Smooth muscle cell (in vitro differentiated cells): ENCODE measurements at regions not wholly inside any gene's neighbourhood (a gene's known extent, or its start where the extent isn't known, plus 50 kb on each side); places are given as distances from the start of the nearest gene placed in this dataset.

Experiments used
- DNase-seq: peaks from one replicate; lab custom pipeline; 2025; ENCODE audit not compliant: unreplicated experiment; lab: John Stamatoyannopoulos, UW
- H2AFZ ChIP-seq: fragments of 200-600 bp; sonication (generic); 2 replicates; pipeline ENCODE4 v1.6.0; 2016; ENCODE audit warnings: antibody characterized with exemption, low read depth, mild to moderate bottlenecking
- H3F3A ChIP-seq: fragments of 200-600 bp; sonication (generic); 2 replicates; pipeline ENCODE4 v1.6.0; 2017; ENCODE audit warnings: antibody characterized with exemption, low read depth
- H3K27ac ChIP-seq: fragments of 200-600 bp; sonication (generic); 2 replicates; pipeline ENCODE4 v1.5.1; 2016; ENCODE audit warnings: low read depth, mild to moderate bottlenecking
- H3K27me3 ChIP-seq: fragments of 200-600 bp; sonication (generic); 2 replicates; pipeline ENCODE4 v1.6.1; 2016; ENCODE audit warnings: low read depth, mild to moderate bottlenecking
- H3K36me3 ChIP-seq: fragments of 200-600 bp; sonication (generic); 2 replicates; pipeline ENCODE4 v1.5.1; 2016; ENCODE audit warnings: low read depth
- H3K4me1 ChIP-seq: fragments of 200-600 bp; sonication (generic); 2 replicates; pipeline ENCODE4 v1.5.1; 2016; ENCODE audit warnings: low read depth
- H3K4me2 ChIP-seq: fragments of 200-600 bp; sonication (generic); 2 replicates; pipeline ENCODE4 v1.6.0; 2016; ENCODE audit warnings: mild to moderate bottlenecking
- H3K4me3 ChIP-seq: fragments of 200-600 bp; sonication (generic); 2 replicates; pipeline ENCODE4 v1.5.1; 2016; ENCODE audit warnings: mild to moderate bottlenecking
- H3K79me2 ChIP-seq: fragments of 200-600 bp; sonication (generic); 2 replicates; pipeline ENCODE4 v1.6.0; 2016; ENCODE audit warnings: low read depth, mild to moderate bottlenecking
- H3K9ac ChIP-seq: fragments of 200-600 bp; sonication (generic); 2 replicates; pipeline ENCODE4 v1.6.0; 2016; ENCODE audit warnings: low read depth
- H3K9me3 ChIP-seq: fragments of 200-600 bp; sonication (generic); replicated peaks from 2 replicates; pipeline ENCODE4 v1.5.1; 2016; ENCODE audit warnings: low read depth
- H4K20me1 ChIP-seq: fragments of 200-600 bp; sonication (generic); 2 replicates; pipeline ENCODE4 v1.6.0; 2016; ENCODE audit warnings: low read depth
- CTCF ChIP-seq: fragments of 200-600 bp; sonication (generic); IDR thresholded peaks from 2 replicates; pipeline ENCODE4 v1.5.1; 2017; ENCODE audit warnings: borderline replicate concordance, mild to moderate bottlenecking, antibody characterized with exemption; ENCODE audit not compliant: insufficient read depth, poor library complexity, severe bottlenecking
- WGBS: methylation state at CpG from one replicate; pipeline ENCODE4 v1.1.7; 2016; ENCODE audit warnings: low lambda C conversion rate; 5-methylcytosine and 5-hydroxymethylcytosine counted together

- DNase-seq, result no peak
- Histone ChIP-seq H4K20me1 (no peaks in the 10 kb centered on the region), H3K27ac (no peak overlapping the region), H3K27me3 (no peaks in the 10 kb centered on the region), H3K4me1 (no peaks in the 10 kb centered on the region), H3K79me2 (no peaks in the 10 kb centered on the region), H3K36me3 (no peaks in the 10 kb centered on the region), H3K9ac (no peak overlapping the region), H3F3A (no peaks in the 10 kb centered on the region), H2AFZ (no peak overlapping the region), H3K4me2 (no peak overlapping the region), H3K9me3 (no peaks in the 10 kb centered on the region), H3K4me3 (no peak overlapping the region)
- TF ChIP-seq CTCF, result no peak
- 35% methylated on average over 2 of the region's 2 CpGs for WGBS
These were observed 1474.1 kb upstream of the SLC39A10 start for GRCh38 chr2:194182888-194183287.

- H3K9ac ChIP-seq, result no peak overlapping the region
- H3K4me2 ChIP-seq, result no peak overlapping the region
- no peaks in the 10 kb centered on the region for H3K27me3 ChIP-seq
- no peak for TF ChIP-seq CTCF
- no peaks in the 10 kb centered on the region for H3F3A ChIP-seq
- H2AFZ ChIP-seq, result no peak overlapping the region
- no peaks in the 10 kb centered on the region for H3K79me2 ChIP-seq
- H3K4me3 ChIP-seq, result no peak overlapping the region
- DNase-seq, result no peak
- H3K4me1 ChIP-seq, result no peaks in the 10 kb centered on the region
- no peaks in the 10 kb centered on the region for H4K20me1 ChIP-seq
- 98% methylated on average over 16 of the region's 22 CpGs for WGBS
- H3K9me3 ChIP-seq, result no peaks in the 10 kb centered on the region
- H3K27ac ChIP-seq, result no peak overlapping the region
- H3K36me3 ChIP-seq, result no peaks in the 10 kb centered on the region
These were observed 1480.9 kb upstream of the SLC39A10 start for GRCh38 chr2:194176134-194176533.

- Histone ChIP-seq H2AFZ (no peak overlapping the region), H3K36me3 (no peaks in the 10 kb centered on the region), H3K4me1 (no peaks in the 10 kb centered on the region), H3K9ac (no peak overlapping the region), H3K9me3 (no peaks in the 10 kb centered on the region), H3K4me3 (no peak overlapping the region), H3K27ac (no peak overlapping the region), H4K20me1 (no peaks in the 10 kb centered on the region), H3F3A (no peaks in the 10 kb centered on the region), H3K79me2 (no peaks in the 10 kb centered on the region), H3K4me2 (no peak overlapping the region), H3K27me3 (no peaks in the 10 kb centered on the region)
- TF ChIP-seq CTCF, result peak; percentile 59
- no peak for DNase-seq
- 43% methylated on average over 2 of the region's 2 CpGs for WGBS
These were observed 1490.2 kb upstream of the SLC39A10 start for GRCh38 chr2:194166818-194167217.

GRCh38 chr2:194155431-194155830 lies 1501.6 kb upstream of the SLC39A10 start:
- WGBS, result 84% methylated on average over 4 of the region's 4 CpGs
- no peaks in the 10 kb centered on the region for H3K79me2 ChIP-seq
- no peaks in the 10 kb centered on the region for H3K27me3 ChIP-seq
- H3K9me3 ChIP-seq, result peaks cover 6% of the 10 kb centered on the region
- no peak overlapping the region for H2AFZ ChIP-seq
- no peak overlapping the region for H3K4me3 ChIP-seq
- no peaks in the 10 kb centered on the region for H4K20me1 ChIP-seq
- H3K9ac ChIP-seq, result no peak overlapping the region
- TF ChIP-seq CTCF, result no peak
- H3K27ac ChIP-seq, result no peak overlapping the region
- DNase-seq, result no peak
- no peak overlapping the region for H3K4me2 ChIP-seq
- no peaks in the 10 kb centered on the region for H3F3A ChIP-seq
- no peaks in the 10 kb centered on the region for H3K36me3 ChIP-seq
- H3K4me1 ChIP-seq, result no peaks in the 10 kb centered on the region
